ENCODE measurements at regions not wholly inside any gene's neighbourhood (a gene's known extent, or its start where the extent isn't known, plus 50 kb on each side); places are given as distances from the start of the nearest gene placed in this dataset.
A peak's percentile ranks its signal among the peaks of the same experiment; 100 is the strongest.

DNA sequence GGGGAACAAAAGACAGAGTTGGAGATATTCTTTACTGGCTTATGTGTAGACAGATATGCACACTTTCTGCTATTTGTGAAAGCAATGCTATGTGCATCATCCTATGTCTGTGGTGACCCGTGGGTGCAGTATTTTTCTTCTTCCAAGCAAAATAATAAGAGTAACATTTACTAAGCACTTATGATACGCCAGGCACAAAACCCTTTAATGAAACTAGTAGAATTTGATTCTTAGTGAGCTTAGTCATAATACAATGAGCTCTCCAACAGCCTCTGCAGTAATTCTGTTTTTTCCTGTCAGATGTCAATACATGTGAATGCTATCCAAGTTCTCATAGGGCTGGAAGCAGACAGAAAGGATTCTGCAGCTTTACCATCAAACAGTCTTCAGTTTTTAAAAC is 130.6 kb downstream of the RAD51AP2 start:
- TF ChIP-seq, protein P1, sequence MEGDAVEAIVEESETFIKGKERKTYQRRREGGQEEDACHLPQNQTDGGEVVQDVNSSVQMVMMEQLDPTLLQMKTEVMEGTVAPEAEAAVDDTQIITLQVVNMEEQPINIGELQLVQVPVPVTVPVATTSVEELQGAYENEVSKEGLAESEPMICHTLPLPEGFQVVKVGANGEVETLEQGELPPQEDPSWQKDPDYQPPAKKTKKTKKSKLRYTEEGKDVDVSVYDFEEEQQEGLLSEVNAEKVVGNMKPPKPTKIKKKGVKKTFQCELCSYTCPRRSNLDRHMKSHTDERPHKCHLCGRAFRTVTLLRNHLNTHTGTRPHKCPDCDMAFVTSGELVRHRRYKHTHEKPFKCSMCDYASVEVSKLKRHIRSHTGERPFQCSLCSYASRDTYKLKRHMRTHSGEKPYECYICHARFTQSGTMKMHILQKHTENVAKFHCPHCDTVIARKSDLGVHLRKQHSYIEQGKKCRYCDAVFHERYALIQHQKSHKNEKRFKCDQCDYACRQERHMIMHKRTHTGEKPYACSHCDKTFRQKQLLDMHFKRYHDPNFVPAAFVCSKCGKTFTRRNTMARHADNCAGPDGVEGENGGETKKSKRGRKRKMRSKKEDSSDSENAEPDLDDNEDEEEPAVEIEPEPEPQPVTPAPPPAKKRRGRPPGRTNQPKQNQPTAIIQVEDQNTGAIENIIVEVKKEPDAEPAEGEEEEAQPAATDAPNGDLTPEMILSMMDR (IDR thresholded peaks at IDR 0.05; ENCODE audit: low read depth, low read length), result no peak
- Histone ChIP-seq H3K9me3 (ENCODE audit: low read depth) (no peaks in the 10 kb centered on the region), H3K4me3 (no peak overlapping the region), H3K27me3 (peaks cover 69% of the 10 kb centered on the region), H3K4me1 (ENCODE audit: low read depth) (no peaks in the 10 kb centered on the region), H3K27ac (no peak overlapping the region), H3K36me3 (no peaks in the 10 kb centered on the region)
- no peak for DNase-seq (ENCODE audit: low read depth in 1 of 2, low spot score in 1 of 2)

DNA sequence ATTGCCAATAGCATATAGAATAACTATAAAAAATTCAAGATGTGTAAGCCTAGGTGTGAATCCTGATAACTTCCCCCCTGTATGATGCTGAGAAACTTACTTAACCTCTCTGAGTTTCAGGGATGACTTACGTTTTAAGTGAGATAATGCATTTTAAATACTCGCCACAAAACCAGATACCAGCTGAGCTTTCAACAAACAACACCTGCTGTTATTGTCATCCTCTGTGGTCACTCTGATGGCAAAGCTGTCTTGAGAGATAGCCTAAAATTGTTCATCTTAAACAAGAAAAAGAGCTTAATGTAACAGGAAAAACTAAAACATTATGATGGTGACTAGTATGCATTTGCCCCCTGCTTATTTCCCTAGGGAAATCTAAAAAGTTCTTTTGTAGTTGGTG is 131.5 kb downstream of the RAD51AP2 start:
- no peaks in the 10 kb centered on the region for H3K36me3 ChIP-seq
- no peak for DNase-seq (ENCODE audit: low read depth in 1 of 2, low spot score in 1 of 2)
- no peaks in the 10 kb centered on the region for H3K9me3 ChIP-seq (ENCODE audit: low read depth)
- H3K4me3 ChIP-seq, result no peak overlapping the region
- H3K4me1 ChIP-seq (ENCODE audit: low read depth), result no peaks in the 10 kb centered on the region
- TF ChIP-seq, protein P1 (IDR thresholded peaks at IDR 0.05; ENCODE audit: low read depth, low read length), result no peak
- no peak overlapping the region for H3K27ac ChIP-seq
- H3K27me3 ChIP-seq, result peaks cover 77% of the 10 kb centered on the region

DNA sequence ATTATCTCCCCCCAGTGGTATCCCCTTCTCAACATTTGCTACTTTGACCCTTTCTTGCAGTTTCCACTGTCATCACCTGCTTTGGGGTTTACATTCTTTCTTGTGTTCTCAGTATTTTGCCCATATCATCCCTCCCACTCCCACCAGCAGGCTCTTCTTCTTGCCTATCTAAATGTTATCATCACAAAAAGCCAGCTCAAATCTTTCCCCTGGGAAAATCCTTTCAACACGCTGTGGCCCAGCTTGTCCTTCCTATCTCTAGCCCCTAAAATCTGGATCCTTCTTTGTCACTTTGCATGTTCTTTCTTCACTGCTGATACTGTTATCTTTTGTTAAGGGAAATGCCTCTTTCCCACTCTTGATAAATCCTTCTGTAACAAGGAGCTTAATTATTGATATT is 138.2 kb downstream of the RAD51AP2 start:
- H3K4me1 ChIP-seq (ENCODE audit: low read depth), result no peaks in the 10 kb centered on the region
- no peaks in the 10 kb centered on the region for H3K9me3 ChIP-seq (ENCODE audit: low read depth)
- no peak for DNase-seq (ENCODE audit: low read depth in 1 of 2, low spot score in 1 of 2)
- H3K27ac ChIP-seq, result no peak overlapping the region
- TF ChIP-seq, protein P1 (IDR thresholded peaks at IDR 0.05; ENCODE audit: low read depth, low read length), result no peak
- no peaks in the 10 kb centered on the region for H3K36me3 ChIP-seq
- no peak overlapping the region for H3K4me3 ChIP-seq
- H3K27me3 ChIP-seq, result peaks cover 63% of the 10 kb centered on the region

DNA sequence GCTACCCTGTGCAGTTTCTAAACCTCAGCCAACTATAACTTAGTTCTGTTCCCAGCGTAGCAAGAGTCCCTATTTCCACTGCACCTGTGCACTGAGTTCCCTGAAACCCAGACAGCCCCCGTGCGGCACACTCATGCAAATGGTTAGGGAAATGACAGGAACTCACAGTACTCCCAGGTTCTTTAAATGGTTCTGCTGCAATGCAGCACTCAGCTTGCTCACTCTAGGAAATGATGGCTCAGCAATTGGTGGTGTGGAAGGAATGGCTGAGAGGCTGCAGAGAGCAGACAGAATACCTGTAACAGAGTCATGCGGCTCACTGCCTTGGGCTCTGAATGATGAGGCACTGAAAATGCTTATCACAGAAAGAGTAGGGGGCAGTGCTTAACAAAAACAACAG is 143.0 kb downstream of the RAD51AP2 start:
- H3K4me3 ChIP-seq, result no peak overlapping the region
- H3K4me1 ChIP-seq (ENCODE audit: low read depth), result no peaks in the 10 kb centered on the region
- no peak overlapping the region for H3K27ac ChIP-seq
- H3K9me3 ChIP-seq (ENCODE audit: low read depth), result no peaks in the 10 kb centered on the region
- DNase-seq (ENCODE audit: low read depth in 1 of 2, low spot score in 1 of 2), result peak in 1 of 2 donors; percentile 29
- H3K36me3 ChIP-seq, result no peaks in the 10 kb centered on the region
- peaks cover 35% of the 10 kb centered on the region for H3K27me3 ChIP-seq
- TF ChIP-seq, protein P1 (IDR thresholded peaks at IDR 0.05; ENCODE audit: low read depth, low read length), result no peak

DNA sequence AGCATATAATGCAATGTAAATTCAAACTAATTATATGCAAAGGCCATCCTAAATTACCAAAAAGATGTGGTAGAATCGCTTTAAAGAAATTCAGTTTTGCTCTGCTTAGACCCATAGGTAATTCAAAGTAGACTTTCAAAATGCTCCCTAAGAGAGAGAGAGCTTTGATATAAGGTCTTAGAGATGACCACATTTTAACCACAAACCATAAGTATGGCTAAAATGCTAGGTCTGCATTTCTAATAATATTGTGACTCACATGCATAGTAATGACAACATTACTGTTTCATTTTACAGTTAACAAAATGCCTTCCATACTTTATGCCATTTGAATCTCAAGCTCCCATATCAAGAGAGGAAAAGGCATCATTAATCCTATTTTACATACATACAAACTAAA is 144.5 kb downstream of the RAD51AP2 start:
- Histone ChIP-seq H3K27ac (no peak overlapping the region), H3K36me3 (no peaks in the 10 kb centered on the region), H3K4me1 (ENCODE audit: low read depth) (no peaks in the 10 kb centered on the region), H3K4me3 (no peak overlapping the region), H3K9me3 (ENCODE audit: low read depth) (no peaks in the 10 kb centered on the region), H3K27me3 (peaks cover 35% of the 10 kb centered on the region)
- DNase-seq (ENCODE audit: low read depth in 1 of 2, low spot score in 1 of 2), result no peak
- TF ChIP-seq, protein P1 (IDR thresholded peaks at IDR 0.05; ENCODE audit: low read depth, low read length), result no peak

DNA sequence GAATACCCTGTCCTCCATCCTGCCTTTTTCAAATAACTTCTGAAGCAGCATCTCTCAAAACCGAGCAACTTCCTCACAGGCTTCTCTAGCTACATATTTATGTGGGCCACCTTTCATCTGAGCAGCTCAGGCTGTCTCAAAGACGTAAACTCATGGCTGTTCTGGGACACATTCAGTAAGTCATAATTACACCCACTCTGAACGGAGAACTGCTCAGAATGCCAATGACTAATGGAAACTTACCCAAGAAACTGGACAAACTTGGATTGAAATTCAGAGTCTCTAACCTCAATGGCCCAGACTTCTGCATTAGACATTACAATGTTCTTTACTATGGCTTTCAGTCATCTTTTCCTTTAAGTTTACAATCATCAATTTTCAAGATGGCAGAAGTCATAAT is 145.2 kb downstream of the RAD51AP2 start:
- Histone ChIP-seq H3K27ac (no peak overlapping the region), H3K4me3 (no peak overlapping the region), H3K9me3 (ENCODE audit: low read depth) (no peaks in the 10 kb centered on the region), H3K4me1 (ENCODE audit: low read depth) (no peaks in the 10 kb centered on the region), H3K36me3 (no peaks in the 10 kb centered on the region), H3K27me3 (peaks cover 35% of the 10 kb centered on the region)
- DNase-seq (ENCODE audit: low read depth in 1 of 2, low spot score in 1 of 2), result no peak
- TF ChIP-seq, protein P1 (IDR thresholded peaks at IDR 0.05; ENCODE audit: low read depth, low read length), result no peak

Data from cardiac muscle cell (in vitro differentiated cells and primary cell).